ENCODE measurements at regions not wholly inside any gene's neighbourhood (a gene's known extent, or its start where the extent isn't known, plus 50 kb on each side); places are given as distances from the start of the nearest gene placed in this dataset.

GRCh38 chr13:107028751-107029150, 460.8 kb upstream of the ARGLU1 start:
- Histone ChIP-seq H3K27me3 (ENCODE audit: insufficient read depth, low read length, poor library complexity, severe bottlenecking) (no peaks in the 10 kb centered on the region), H3K36me3 (ENCODE audit: insufficient read depth, low read length) (no peaks in the 10 kb centered on the region), H3K4me3 (ENCODE audit: low read length, poor library complexity, severe bottlenecking) (no peak overlapping the region), H3K9me2 (replicated peaks; ENCODE audit: low read depth, low read length) (no peaks in the 10 kb centered on the region), H3K4me2 (ENCODE audit: low read depth, low read length, poor library complexity, severe bottlenecking) (no peak overlapping the region), H2AFZ (ENCODE audit: low read length) (no peak overlapping the region), H3K79me2 (ENCODE audit: insufficient read depth, low read length) (no peaks in the 10 kb centered on the region), H3F3A (ENCODE audit: low read depth) (no peaks in the 10 kb centered on the region), H3K9me3 (ENCODE audit: insufficient read depth, low read depth, low read length) (0 out of 2 replicates have a peak, but pooled peaks cover 11% of the 10 kb centered on the region), H3K4me1 (ENCODE audit: insufficient read depth, low read length, poor library complexity, severe bottlenecking) (no peaks in the 10 kb centered on the region), H4K20me1 (ENCODE audit: insufficient read depth, low read length, poor library complexity, severe bottlenecking) (no peaks in the 10 kb centered on the region), H3K9ac (ENCODE audit: low read depth, low read length, poor library complexity, severe bottlenecking) (no peak overlapping the region)
- no peak for TF ChIP-seq CTCF (conservative IDR thresholded peaks at IDR 0.05; ENCODE audit: low read length)

GRCh38 chr13:107025991-107026390, 458.1 kb upstream of the ARGLU1 start:
- 0 out of 2 replicates have a peak, but pooled peaks cover 7% of the 10 kb centered on the region for H3K9me3 ChIP-seq (ENCODE audit: insufficient read depth, low read depth, low read length)

GRCh38 chr13:107023335-107023734, 455.4 kb upstream of the ARGLU1 start:
- Histone ChIP-seq H3K4me2 (ENCODE audit: low read depth, low read length, poor library complexity, severe bottlenecking) (no peak overlapping the region), H3K4me3 (ENCODE audit: low read length, poor library complexity, severe bottlenecking) (no peak overlapping the region), H3F3A (ENCODE audit: low read depth) (no peaks in the 10 kb centered on the region), H3K9me3 (ENCODE audit: insufficient read depth, low read depth, low read length) (no peaks in the 10 kb centered on the region), H3K79me2 (ENCODE audit: insufficient read depth, low read length) (no peaks in the 10 kb centered on the region), H3K9me2 (replicated peaks; ENCODE audit: low read depth, low read length) (no peaks in the 10 kb centered on the region), H3K9ac (ENCODE audit: low read depth, low read length, poor library complexity, severe bottlenecking) (no peak overlapping the region), H3K4me1 (ENCODE audit: insufficient read depth, low read length, poor library complexity, severe bottlenecking) (no peaks in the 10 kb centered on the region), H2AFZ (ENCODE audit: low read length) (no peak overlapping the region), H4K20me1 (ENCODE audit: insufficient read depth, low read length, poor library complexity, severe bottlenecking) (no peaks in the 10 kb centered on the region), H3K36me3 (ENCODE audit: insufficient read depth, low read length) (no peaks in the 10 kb centered on the region), H3K27me3 (ENCODE audit: insufficient read depth, low read length, poor library complexity, severe bottlenecking) (no peaks in the 10 kb centered on the region)
- TF ChIP-seq CTCF (conservative IDR thresholded peaks at IDR 0.05; ENCODE audit: low read length) (no peak), EZH2phosphoT487 (IDR thresholded peaks at IDR 0.05; ENCODE audit: borderline replicate concordance) (no peak)

More at GRCh38 chr13:107025991-107026390, 458.1 kb upstream of the ARGLU1 start:
- no peaks in the 10 kb centered on the region for H3K27me3 ChIP-seq (ENCODE audit: insufficient read depth, low read length, poor library complexity, severe bottlenecking)
- no peaks in the 10 kb centered on the region for H4K20me1 ChIP-seq (ENCODE audit: insufficient read depth, low read length, poor library complexity, severe bottlenecking)
- no peaks in the 10 kb centered on the region for H3K4me1 ChIP-seq (ENCODE audit: insufficient read depth, low read length, poor library complexity, severe bottlenecking)
- no peak overlapping the region for H3K9ac ChIP-seq (ENCODE audit: low read depth, low read length, poor library complexity, severe bottlenecking)
- H3K9me2 ChIP-seq (replicated peaks; ENCODE audit: low read depth, low read length), result no peaks in the 10 kb centered on the region
- no peaks in the 10 kb centered on the region for H3K36me3 ChIP-seq (ENCODE audit: insufficient read depth, low read length)
- no peak overlapping the region for H2AFZ ChIP-seq (ENCODE audit: low read length)
- no peaks in the 10 kb centered on the region for H3K79me2 ChIP-seq (ENCODE audit: insufficient read depth, low read length)
- no peak overlapping the region for H3K4me3 ChIP-seq (ENCODE audit: low read length, poor library complexity, severe bottlenecking)
- H3F3A ChIP-seq (ENCODE audit: low read depth), result no peaks in the 10 kb centered on the region
- no peak overlapping the region for H3K4me2 ChIP-seq (ENCODE audit: low read depth, low read length, poor library complexity, severe bottlenecking)
- TF ChIP-seq CTCF (conservative IDR thresholded peaks at IDR 0.05; ENCODE audit: low read length), result no peak
